Activated T-helper 1 cell treated with anti-CD3 and anti-CD28 coated beads, Interleukin-12 subunit alpha, Interleukin-12 subunit beta, Interleukin-2, Interleukin-4 antibody, amounts not matched to agents 30 ng/mL and 10 ng/mL and 1 ng/mL, durations not matched to agents 14 hours and 24 hours and 36 hours (primary cell): ENCODE measurements at regions not wholly inside any gene's neighbourhood (a gene's known extent, or its start where the extent isn't known, plus 50 kb on each side); places are given as distances from the start of the nearest gene placed in this dataset.
A peak's percentile ranks its signal among the peaks of the same experiment; 100 is the strongest.

Experiments used
- DNase-seq: peaks from one replicate; pipeline ENCODE4 v3.0.0; 2021; ENCODE audit warnings: low spot score
- H3K27ac Mint-ChIP-seq: one replicate; pipeline ENCODE4 v1.8.0; 2021; ENCODE audit warnings: mild to moderate bottlenecking, mixed read lengths
- H3K27me3 Mint-ChIP-seq: one replicate; pipeline ENCODE4 v1.8.0; 2022; ENCODE audit warnings: mild to moderate bottlenecking, moderate library complexity, mixed read lengths; ENCODE audit not compliant: insufficient read depth
- H3K36me3 Mint-ChIP-seq: one replicate; pipeline ENCODE4 v1.8.0; 2021; ENCODE audit warnings: low read depth, mixed read lengths
- H3K4me1 Mint-ChIP-seq: one replicate; pipeline ENCODE4 v1.8.0; 2021; ENCODE audit warnings: low read depth, mixed read lengths
- H3K4me3 Mint-ChIP-seq: one replicate; pipeline ENCODE4 v1.8.0; 2021; ENCODE audit warnings: mild to moderate bottlenecking, moderate library complexity, mixed read lengths
- H3K9me3 Mint-ChIP-seq: one replicate; pipeline ENCODE4 v1.8.0; 2021; ENCODE audit warnings: mixed read lengths
- intact Hi-C: fragments of 100-400 bp; cut with micrococcal nuclease; formaldehyde crosslinking; loops from one replicate; pipeline ENCODE4 v1.15.1; 2024

DNA sequence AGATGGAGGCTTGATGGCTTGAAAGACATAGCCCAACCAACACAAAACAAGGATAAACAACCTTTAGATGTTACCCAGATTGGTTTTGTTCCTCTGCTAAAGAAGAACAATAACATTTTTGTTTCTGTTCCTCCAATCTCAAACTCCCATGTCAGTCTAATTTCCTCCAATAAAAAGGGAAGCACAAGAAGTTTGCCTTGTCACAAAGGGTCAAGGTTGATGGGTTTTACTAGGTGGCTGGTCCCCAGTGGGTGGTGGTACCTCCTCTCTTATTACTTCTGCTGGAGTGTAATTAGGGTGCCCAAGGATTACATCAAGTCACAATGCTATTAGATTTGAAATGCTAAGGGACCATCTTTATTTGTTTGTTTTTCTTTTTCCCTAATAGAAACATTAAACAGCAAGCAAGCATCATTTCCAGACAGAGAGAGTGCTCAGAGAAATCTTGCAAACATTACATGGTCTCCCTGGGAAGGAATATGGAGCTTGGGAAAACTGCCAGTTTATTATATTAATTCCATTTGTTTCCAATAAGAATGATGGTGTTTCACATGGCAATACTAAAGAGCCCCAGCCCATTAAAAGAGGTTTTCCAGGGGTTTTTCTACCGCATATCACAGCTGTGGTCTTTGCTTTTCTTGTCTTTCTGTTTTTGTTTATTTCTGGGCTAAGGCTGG, 78.3 kb upstream of the AOAH start:
- intact Hi-C loops: no loop called here
- Mint-ChIP-seq H3K36me3 (peaks cover 3% of the 10 kb centered on the region), H3K4me3 (no peak overlapping the region), H3K4me1 (peaks cover 4% of the 10 kb centered on the region), H3K9me3 (no peaks in the 10 kb centered on the region), H3K27ac (no peak overlapping the region), H3K27me3 (peaks cover 29% of the 10 kb centered on the region)
- no peak for DNase-seq

DNA sequence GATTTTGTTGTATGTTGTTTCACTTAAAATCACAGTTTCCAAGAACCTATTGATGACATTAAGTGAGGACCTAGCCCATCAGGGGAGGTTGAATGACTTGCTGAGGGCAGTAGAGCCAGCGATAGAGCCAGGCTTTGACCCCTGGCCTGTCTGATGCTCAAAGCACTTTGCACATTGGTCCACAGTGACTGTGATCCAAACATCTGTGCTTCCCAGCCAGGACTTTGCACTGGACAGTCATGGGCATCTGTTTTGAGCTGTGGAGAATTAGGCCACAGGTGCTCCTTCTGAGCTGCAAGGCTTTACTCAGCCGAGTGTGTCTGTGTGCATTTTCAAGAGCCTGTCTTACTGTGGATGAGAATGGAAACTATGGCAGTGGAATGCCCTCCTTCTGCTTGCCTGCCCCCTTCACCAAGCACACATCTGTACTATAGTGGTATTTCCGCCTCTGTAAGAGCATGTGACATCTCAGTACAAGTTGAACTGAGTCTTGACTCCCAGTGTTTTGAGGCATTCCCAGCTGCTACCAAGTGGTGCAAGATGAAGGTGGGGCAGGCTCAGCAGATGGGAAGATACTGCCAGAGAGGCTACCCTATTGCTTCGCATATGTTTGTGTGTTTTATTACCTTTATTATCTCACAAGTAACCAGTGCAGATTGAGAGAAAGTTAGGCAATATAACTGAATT, 72.7 kb upstream of the AOAH start:
- Mint-ChIP-seq H3K36me3 (peaks cover 6% of the 10 kb centered on the region), H3K4me1 (peaks cover 12% of the 10 kb centered on the region), H3K4me3 (no peak overlapping the region), H3K27me3 (peaks cover 9% of the 10 kb centered on the region), H3K9me3 (peaks cover 4% of the 10 kb centered on the region), H3K27ac (no peak overlapping the region)
- DNase-seq: no peak
- intact Hi-C loops: no loop called here

DNA sequence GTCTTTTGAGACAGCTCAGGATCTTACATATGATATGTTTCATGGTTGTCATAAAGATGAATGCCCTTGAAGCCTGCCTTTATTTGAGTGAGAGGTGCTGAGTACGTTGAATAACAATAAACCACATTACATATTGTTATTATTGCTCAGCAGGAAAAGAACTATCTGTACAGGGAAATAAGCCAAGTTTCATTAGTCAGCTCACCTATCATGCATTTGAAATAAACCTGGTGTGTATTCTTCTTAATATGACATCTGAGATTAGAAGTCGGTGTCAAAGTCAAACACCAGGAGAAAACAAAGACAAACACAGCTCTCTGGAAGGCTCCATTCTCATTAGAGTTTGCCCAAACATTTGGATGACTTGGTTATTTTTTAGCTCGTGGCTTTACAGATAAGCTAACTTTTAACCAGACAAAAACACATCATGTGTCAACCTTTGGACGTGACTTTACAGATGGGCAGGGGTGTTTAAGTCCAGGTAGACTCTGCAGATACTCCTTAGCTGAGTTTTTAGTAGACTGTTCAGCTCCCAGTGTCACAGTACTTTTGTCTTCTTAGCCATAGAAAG, 71.2 kb upstream of the AOAH start:
- intact Hi-C loops: no loop called here
- Mint-ChIP-seq H3K27ac (no peak overlapping the region), H3K4me1 (peaks cover 21% of the 10 kb centered on the region), H3K4me3 (no peak overlapping the region), H3K36me3 (peaks cover 10% of the 10 kb centered on the region), H3K9me3 (peaks cover 4% of the 10 kb centered on the region), H3K27me3 (peaks cover 3% of the 10 kb centered on the region)
- DNase-seq: no peak

DNA sequence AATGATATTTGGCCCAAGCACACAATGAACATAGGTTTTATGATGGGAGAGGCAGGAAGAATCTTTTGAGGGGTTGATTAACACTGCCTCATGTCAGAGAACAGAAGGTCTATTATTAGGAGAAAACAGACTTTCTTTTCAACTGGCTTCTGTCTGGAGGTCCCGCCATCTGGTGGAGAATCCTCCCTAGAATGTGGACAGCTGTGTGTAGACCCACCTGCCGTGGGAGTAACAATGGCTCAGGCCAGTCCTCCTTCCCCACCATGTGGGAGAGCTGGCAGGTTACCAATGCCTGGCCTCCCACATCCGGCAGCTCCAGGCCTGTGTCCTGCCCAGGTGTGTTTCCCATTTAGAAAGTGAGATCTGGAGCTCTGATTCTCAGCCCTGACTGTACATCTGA, 70.4 kb upstream of the AOAH start:
- no peak for DNase-seq
- peaks cover 4% of the 10 kb centered on the region for H3K9me3 Mint-ChIP-seq
- intact Hi-C loops: no loop called here
- H3K4me3 Mint-ChIP-seq: no peak overlapping the region
- H3K36me3 Mint-ChIP-seq: peaks cover 10% of the 10 kb centered on the region
- peaks cover 3% of the 10 kb centered on the region for H3K27me3 Mint-ChIP-seq
- no peak overlapping the region for H3K27ac Mint-ChIP-seq
- H3K4me1 Mint-ChIP-seq: peaks cover 29% of the 10 kb centered on the region

DNA sequence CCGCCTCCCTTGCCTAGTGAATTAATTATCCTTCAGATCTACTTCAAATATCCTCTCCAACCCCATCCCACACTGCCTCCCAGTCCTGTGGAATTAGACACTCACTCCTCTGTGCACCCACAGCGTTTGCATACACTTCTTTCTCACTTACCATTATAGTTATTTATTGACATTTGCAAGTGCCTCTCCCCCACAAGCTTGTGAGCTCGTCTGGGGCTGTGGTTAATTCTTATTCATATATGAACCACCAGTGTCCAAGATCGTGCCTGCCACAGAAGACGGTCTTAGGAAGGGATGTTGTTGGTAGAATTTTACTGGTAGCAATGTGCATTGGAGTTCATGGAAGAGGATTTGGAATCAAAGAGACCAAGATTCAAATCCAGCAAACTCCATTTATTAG, 68.1 kb upstream of the AOAH start:
- Mint-ChIP-seq H3K27ac (no peak overlapping the region), H3K9me3 (peaks cover 4% of the 10 kb centered on the region), H3K4me1 (peaks cover 50% of the 10 kb centered on the region), H3K36me3 (peaks cover 10% of the 10 kb centered on the region), H3K4me3 (no peak overlapping the region), H3K27me3 (no peaks in the 10 kb centered on the region)
- intact Hi-C loops: no loop called here
- no peak for DNase-seq

DNA sequence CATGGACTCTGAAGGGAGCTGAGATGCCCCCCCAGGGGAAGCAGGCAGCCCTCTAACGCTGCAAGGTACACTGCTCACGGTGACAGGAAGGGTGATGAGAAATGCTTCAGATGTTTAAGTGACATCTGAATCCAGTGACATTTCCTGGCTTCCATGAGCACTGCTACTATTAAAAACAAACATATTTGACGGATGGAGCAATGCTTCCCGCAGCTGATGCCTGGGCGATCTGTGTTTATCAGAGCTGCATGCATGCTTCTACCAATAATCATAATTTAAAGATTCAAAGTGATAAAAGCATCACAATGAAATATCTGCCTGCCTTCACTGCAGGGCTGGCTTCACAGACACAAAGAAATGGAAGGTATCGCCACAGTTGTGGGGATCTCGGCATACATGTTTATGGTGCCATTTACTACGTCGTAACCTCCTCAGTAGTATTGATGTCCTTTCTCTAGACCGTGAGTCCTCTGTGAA, 66.1 kb upstream of the AOAH start:
- H3K4me3 Mint-ChIP-seq: no peak overlapping the region
- no peaks in the 10 kb centered on the region for H3K27me3 Mint-ChIP-seq
- H3K36me3 Mint-ChIP-seq: peaks cover 15% of the 10 kb centered on the region
- intact Hi-C loops: no loop called here
- peaks cover 8% of the 10 kb centered on the region for H3K9me3 Mint-ChIP-seq
- no peak overlapping the region for H3K27ac Mint-ChIP-seq
- no peak for DNase-seq
- H3K4me1 Mint-ChIP-seq: peaks cover 67% of the 10 kb centered on the region

DNA sequence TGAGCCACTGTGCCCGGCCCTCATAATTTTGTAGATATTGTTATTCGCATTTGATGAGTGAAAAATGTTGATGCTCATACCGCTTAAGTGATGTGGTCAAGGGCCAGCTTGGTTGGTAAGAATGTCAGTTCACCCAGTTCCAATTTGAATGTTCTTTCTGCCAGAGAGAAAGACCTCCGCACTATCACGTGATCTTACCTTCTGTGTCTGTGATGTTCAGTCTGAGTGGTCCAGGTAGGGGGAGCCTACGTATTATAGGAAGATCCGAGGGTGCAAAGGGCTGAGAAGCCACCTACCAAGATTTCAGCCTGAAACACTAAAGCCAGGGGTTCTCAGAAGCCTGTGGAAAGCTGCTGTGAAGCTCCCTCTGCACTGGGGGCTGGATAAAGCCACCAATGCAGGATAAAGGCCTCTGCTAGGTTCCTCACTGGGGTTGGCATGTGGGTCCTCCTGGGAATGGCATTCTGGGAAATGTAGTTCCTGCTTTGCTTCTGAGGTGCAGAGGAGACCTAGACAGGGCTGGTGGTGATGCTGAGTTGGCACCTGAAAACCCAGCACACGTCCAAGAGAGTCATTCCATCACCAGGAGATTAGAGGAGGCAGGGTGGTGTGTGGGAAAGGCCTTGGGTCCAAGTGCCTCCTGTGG, 64.7 kb upstream of the AOAH start:
- intact Hi-C loops: loop anchor here (2.0 to 5.0 kb wide), 4 partner anchors 110 to 393 kb away; no protein-coding TSS in a partner anchor
- Mint-ChIP-seq H3K4me3 (no peak overlapping the region), H3K4me1 (peaks cover 72% of the 10 kb centered on the region), H3K9me3 (peaks cover 8% of the 10 kb centered on the region), H3K27ac (peak overlapping the region; percentile 81), H3K27me3 (no peaks in the 10 kb centered on the region), H3K36me3 (peaks cover 19% of the 10 kb centered on the region)
- DNase-seq: no peak

DNA sequence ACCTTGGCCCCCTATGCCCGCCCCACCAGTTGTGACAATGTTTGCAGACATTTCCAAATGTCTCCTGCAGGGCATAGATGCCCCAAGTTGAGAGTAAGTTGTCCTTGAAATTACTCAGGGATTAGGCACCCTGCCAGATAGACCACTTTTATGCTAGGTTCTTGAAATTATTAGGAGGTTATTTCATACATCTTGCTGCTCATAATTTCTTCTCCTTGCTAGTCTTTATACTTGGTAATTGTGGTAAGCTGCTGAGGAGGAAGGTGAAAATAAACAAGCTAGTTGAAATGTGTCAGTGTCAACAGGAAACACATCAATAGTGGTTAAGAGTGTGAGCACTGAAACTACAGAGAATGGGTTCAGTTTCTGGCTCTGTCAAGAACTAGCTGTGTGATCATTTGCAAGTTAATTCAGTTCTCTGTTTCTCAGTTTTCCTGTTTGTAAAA, 63.7 kb upstream of the AOAH start:
- intact Hi-C loops: loop anchor here (2.0 to 5.0 kb wide), 4 partner anchors 109 to 394 kb away; no protein-coding TSS in a partner anchor
- Mint-ChIP-seq H3K9me3 (peaks cover 8% of the 10 kb centered on the region), H3K4me1 (peaks cover 72% of the 10 kb centered on the region), H3K27ac (peak overlapping the region; percentile 74), H3K4me3 (peak overlapping the region; percentile 47), H3K27me3 (no peaks in the 10 kb centered on the region), H3K36me3 (peaks cover 17% of the 10 kb centered on the region)
- no peak for DNase-seq

DNA sequence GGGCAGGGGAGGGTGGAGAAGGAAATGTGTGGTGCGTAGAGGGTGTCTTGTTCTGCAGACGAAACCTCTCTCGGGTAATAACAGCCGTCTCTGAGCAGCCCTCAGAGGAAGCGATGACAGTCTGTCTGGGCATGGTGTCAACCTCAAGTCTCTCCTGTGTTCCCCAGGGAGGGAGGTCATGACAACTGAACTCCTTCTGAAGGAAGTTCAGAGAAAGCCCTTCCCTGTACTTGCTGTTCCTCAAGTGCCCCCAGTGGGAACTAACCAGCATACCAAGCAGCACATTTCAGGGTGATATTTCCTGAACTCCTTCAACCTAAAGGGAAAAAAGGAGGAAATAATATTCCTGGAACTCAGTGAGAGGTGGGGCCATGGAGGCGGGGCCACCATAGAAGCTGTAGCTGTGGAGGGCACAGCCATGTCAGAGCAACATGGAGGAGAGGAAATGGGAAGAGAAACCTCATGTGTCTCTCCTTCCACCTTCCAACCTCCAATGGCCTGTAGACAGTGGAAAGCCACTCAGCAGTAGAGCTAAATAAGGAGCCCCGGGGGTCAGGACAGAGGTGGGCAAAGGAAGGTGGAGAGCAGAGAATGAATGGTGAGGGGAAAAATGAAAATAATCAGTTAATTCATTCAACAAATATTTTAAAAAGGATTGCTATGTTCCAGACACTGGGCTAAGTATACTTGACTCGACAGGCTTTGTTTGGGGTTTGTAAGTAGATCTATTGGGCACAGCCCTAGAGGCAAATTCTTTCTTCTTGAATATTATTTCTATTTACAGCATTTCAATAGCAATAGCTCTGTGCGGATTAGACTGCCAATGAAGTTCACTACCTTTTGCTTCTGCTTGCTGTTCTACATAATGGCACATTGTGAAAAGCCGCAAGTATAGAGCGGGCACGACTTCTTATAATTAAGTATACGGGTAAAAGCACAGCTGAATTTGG, 61.0 kb upstream of the AOAH start:
- peaks cover 74% of the 10 kb centered on the region for H3K4me1 Mint-ChIP-seq
- H3K27me3 Mint-ChIP-seq: no peaks in the 10 kb centered on the region
- intact Hi-C loops: loop anchor here (1.0 to 5.0 kb wide), 6 partner anchors 20 to 397 kb away; partner anchors contain the start of gene AOAH
- peak overlapping the region; percentile 72 for H3K4me3 Mint-ChIP-seq
- DNase-seq: peak; percentile 68
- H3K36me3 Mint-ChIP-seq: peaks cover 14% of the 10 kb centered on the region
- peak overlapping the region; percentile 92 for H3K27ac Mint-ChIP-seq
- peaks cover 4% of the 10 kb centered on the region for H3K9me3 Mint-ChIP-seq

DNA sequence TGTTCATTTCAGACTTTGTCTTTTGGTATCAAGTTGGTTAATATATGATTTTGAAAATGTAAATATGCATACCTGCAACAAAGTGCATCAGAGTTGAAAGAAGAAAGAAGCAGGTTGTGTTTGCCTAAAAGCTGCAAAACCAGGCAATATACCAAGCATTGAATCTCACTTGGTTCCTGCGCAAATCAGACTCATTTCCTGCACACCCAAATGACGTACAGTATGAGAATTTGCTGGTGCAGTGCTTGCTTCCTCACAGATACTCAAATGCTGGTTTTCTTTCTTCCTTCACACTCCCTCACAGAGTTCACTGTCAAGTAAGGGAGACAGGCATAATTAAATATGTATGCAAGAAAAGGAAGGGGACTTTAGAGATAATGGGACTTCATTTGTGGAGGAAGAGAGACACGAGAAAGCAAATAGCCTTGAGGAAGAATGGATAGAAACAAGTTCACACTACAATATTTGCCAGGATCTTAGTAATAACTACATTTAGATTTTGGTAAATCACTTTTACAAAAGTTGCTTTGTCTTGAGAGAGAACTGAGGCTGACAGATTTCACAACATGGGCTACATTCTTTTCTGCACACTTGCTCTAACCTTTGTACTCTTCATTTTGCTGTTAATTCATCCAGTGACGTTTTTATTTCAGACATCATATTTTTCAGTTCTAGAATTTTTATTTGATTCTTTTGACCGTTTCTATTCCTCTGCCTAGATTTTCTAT, 56.9 kb upstream of the AOAH start:
- intact Hi-C loops: no loop called here
- Mint-ChIP-seq H3K36me3 (peaks cover 23% of the 10 kb centered on the region), H3K4me3 (peak overlapping the region; percentile 28), H3K27me3 (no peaks in the 10 kb centered on the region), H3K27ac (peak overlapping the region; percentile 63), H3K9me3 (peaks cover 11% of the 10 kb centered on the region), H3K4me1 (peaks cover 78% of the 10 kb centered on the region)
- DNase-seq: peak; percentile 15

DNA sequence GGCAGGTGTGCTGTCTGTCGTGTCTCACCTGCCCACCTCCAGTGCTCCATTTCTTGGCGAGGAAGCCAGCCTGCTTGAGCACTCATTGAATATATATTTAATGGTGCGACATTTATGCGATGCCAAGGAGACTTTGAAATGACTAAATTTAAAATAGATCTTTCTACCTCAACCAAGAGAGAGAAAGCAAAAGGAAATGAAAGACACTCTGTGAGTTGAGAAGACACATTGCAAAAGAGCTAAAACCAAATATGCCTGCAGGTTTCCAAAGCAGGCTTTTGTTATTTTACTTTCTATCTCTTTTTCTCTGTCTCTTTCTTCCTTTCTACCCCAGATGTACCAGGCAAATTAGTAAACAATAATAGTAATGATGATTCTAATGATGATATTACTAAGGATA, 53.6 kb upstream of the AOAH start:
- intact Hi-C loops: loop anchor here (2.0 kb wide), 1 partner anchor 41 kb away; no protein-coding TSS in a partner anchor
- Mint-ChIP-seq H3K36me3 (peaks cover 19% of the 10 kb centered on the region), H3K4me1 (peaks cover 77% of the 10 kb centered on the region), H3K27me3 (no peaks in the 10 kb centered on the region), H3K27ac (no peak overlapping the region), H3K4me3 (no peak overlapping the region), H3K9me3 (peaks cover 11% of the 10 kb centered on the region)
- no peak for DNase-seq
